WTC11 (cell line): ENCODE measurements at regions not wholly inside any gene's neighbourhood (a gene's known extent, or its start where the extent isn't known, plus 50 kb on each side); places are given as distances from the start of the nearest gene placed in this dataset.

Experiments
- ATAC-seq: fragments of 200-7000 bp; cut with Tn5 transposase; 2 replicates; pipeline ENCODE4 v1.10.0; 2021; ENCODE audit warnings: mild to moderate bottlenecking, moderate library complexity
- CTCF ChIA-PET: fragments of 300-600 bp; sonication (Branson Sonifier 250); formaldehyde crosslinking; loops from one replicate; lab custom pipeline; 2021; ENCODE audit warnings: antibody characterized with exemption; lab: Charles Lee
- POLR2A ChIA-PET: fragments of 350-600 bp; sonication (Branson Sonifier 250); formaldehyde crosslinking; loops from one replicate; lab custom pipeline; 2021; ENCODE audit warnings: antibody characterized with exemption; lab: Charles Lee
- DNase-seq: peaks from one replicate; pipeline ENCODE4 v3.0.0; 2021; ENCODE audit warnings: low spot score
- H3K27ac Mint-ChIP-seq: 2 replicates; pipeline ENCODE4 v1.8.0; 2021; ENCODE audit warnings: mixed read lengths
- H3K27me3 Mint-ChIP-seq: 2 replicates; pipeline ENCODE4 v1.8.0; 2021; ENCODE audit warnings: low read depth, mild to moderate bottlenecking, moderate library complexity, mixed read lengths
- H3K36me3 Mint-ChIP-seq: 2 replicates; pipeline ENCODE4 v1.8.0; 2021; ENCODE audit warnings: mixed read lengths
- H3K4me1 Mint-ChIP-seq: 2 replicates; pipeline ENCODE4 v1.8.0; 2022; ENCODE audit warnings: mixed read lengths
- H3K4me3 Mint-ChIP-seq: 2 replicates; pipeline ENCODE4 v1.8.0; 2021; ENCODE audit warnings: mild to moderate bottlenecking, moderate library complexity, mixed read lengths
- H3K9me3 Mint-ChIP-seq: 2 replicates; pipeline ENCODE4 v1.8.0; 2021; ENCODE audit warnings: mixed read lengths
- CDX4 ChIP-seq: fragments of 250-450 bp; sonication (Bioruptor Pico); IDR thresholded peaks from 2 replicates; pipeline ENCODE4 v1.9.0; 2021; ENCODE audit warnings: moderate library complexity, mild to moderate bottlenecking, inconsistent platforms, borderline replicate concordance
- CREB1 ChIP-seq: sonication (generic); formaldehyde crosslinking; IDR thresholded peaks from 2 replicates; pipeline ENCODE4 v1.8.0; 2023; ENCODE audit warnings: mild to moderate bottlenecking, missing genetic modification reagents
- CTCF ChIP-seq: fragments of 200-600 bp; IDR thresholded peaks from 2 replicates; pipeline ENCODE4 v1.8.0; 2022; ENCODE audit warnings: antibody characterized with exemption
- E2F1 ChIP-seq: sonication (generic); formaldehyde crosslinking; IDR thresholded peaks from 2 replicates; pipeline ENCODE4 v1.8.0; 2022; ENCODE audit warnings: mild to moderate bottlenecking, missing genetic modification reagents
- ELF4 ChIP-seq: sonication (generic); formaldehyde crosslinking; IDR thresholded peaks from 2 replicates; pipeline ENCODE4 v1.8.1; 2022; ENCODE audit warnings: low read depth, mild to moderate bottlenecking, moderate library complexity, missing genetic modification reagents
- ETV6 ChIP-seq: sonication (generic); formaldehyde crosslinking; IDR thresholded peaks from 2 replicates; pipeline ENCODE4 v1.8.1; 2022; ENCODE audit warnings: mild to moderate bottlenecking, missing genetic modification reagents
- FOXP1 ChIP-seq: sonication (generic); formaldehyde crosslinking; IDR thresholded peaks from 2 replicates; pipeline ENCODE4 v1.8.0; 2022; ENCODE audit warnings: missing genetic modification reagents, mild to moderate bottlenecking, moderate library complexity, borderline replicate concordance
- MYBL2 ChIP-seq: sonication (generic); formaldehyde crosslinking; IDR thresholded peaks from 2 replicates; pipeline ENCODE4 v1.8.1; 2023; ENCODE audit warnings: mild to moderate bottlenecking, moderate library complexity, missing genetic modification reagents
- NFATC4 ChIP-seq: fragments of 250-450 bp; sonication (Bioruptor Pico); IDR thresholded peaks from 2 replicates; pipeline ENCODE4 v1.9.0; 2021; ENCODE audit warnings: mild to moderate bottlenecking
- NFE2L1 ChIP-seq: sonication (generic); formaldehyde crosslinking; IDR thresholded peaks from 2 replicates; pipeline ENCODE4 v1.8.1; 2023; ENCODE audit warnings: missing genetic modification reagents
- OVOL2 ChIP-seq: fragments of 250-450 bp; sonication (Bioruptor Pico); IDR thresholded peaks from 2 replicates; pipeline ENCODE4 v1.9.0; 2021; ENCODE audit warnings: mild to moderate bottlenecking, borderline replicate concordance
- SP1 ChIP-seq: sonication (generic); formaldehyde crosslinking; conservative IDR thresholded peaks from 2 replicates; pipeline ENCODE4 v1.8.1; 2022; ENCODE audit warnings: missing genetic modification reagents
- STAT6 ChIP-seq: sonication (generic); formaldehyde crosslinking; conservative IDR thresholded peaks from 2 replicates; pipeline ENCODE4 v1.8.1; 2023; ENCODE audit warnings: mild to moderate bottlenecking, low read depth, missing genetic modification reagents, moderate library complexity
- ZNF317 ChIP-seq: sonication (generic); formaldehyde crosslinking; IDR thresholded peaks from 2 replicates; pipeline ENCODE4 v1.8.1; 2023; ENCODE audit warnings: low read depth, mild to moderate bottlenecking, moderate library complexity, missing genetic modification reagents, borderline replicate concordance
- TF ChIP-seq, protein P1 (sequence below): fragments of 250-450 bp; sonication (Bioruptor Pico); IDR thresholded peaks from 2 replicates; pipeline ENCODE4 v2.1.2; 2022; ENCODE audit warnings: mild to moderate bottlenecking, moderate library complexity
- TF ChIP-seq, protein P2 (sequence below): sonication (generic); formaldehyde crosslinking; IDR thresholded peaks from 2 replicates; pipeline ENCODE4 v1.8.1; 2023; ENCODE audit warnings: mild to moderate bottlenecking, moderate library complexity, missing genetic modification reagents
- TF ChIP-seq, protein P3 (sequence below): sonication (generic); formaldehyde crosslinking; IDR thresholded peaks from 2 replicates; pipeline ENCODE4 v1.8.1; 2023; ENCODE audit warnings: mild to moderate bottlenecking, missing genetic modification reagents, moderate library complexity
- TF ChIP-seq, protein P4 (sequence below): sonication (generic); formaldehyde crosslinking; IDR thresholded peaks from 2 replicates; pipeline ENCODE4 v1.8.0; 2022; ENCODE audit warnings: mild to moderate bottlenecking, missing genetic modification reagents

GRCh38 chr6:6859722-6860121 lies 248.0 kb upstream of the RREB1 start:
- no peaks in the 10 kb centered on the region for H3K36me3 Mint-ChIP-seq
- H3K4me3 Mint-ChIP-seq, result no peak overlapping the region
- H3K9me3 Mint-ChIP-seq, result peaks cover 10% of the 10 kb centered on the region
- DNase-seq (no peak), ATAC-seq (no peak)
- H3K27ac Mint-ChIP-seq, result no peak overlapping the region
- no peaks in the 10 kb centered on the region; the same call in 1 of the 2 replicates for H3K27me3 Mint-ChIP-seq
- CTCF ChIA-PET, result no interaction called here
- H3K4me1 Mint-ChIP-seq, result peaks cover 26% of the 10 kb centered on the region
- TF ChIP-seq FOXP1 (CRISPR knock-in tag), result no peak
- POLR2A ChIA-PET, result no interaction called here

- DNase-seq, result no peak
- Mint-ChIP-seq H3K27me3 (no peaks in the 10 kb centered on the region; the same call in 1 of the 2 replicates), H3K27ac (no peak overlapping the region; the same call in 1 of the 2 replicates), H3K4me1 (peaks cover 26% of the 10 kb centered on the region), H3K9me3 (peaks cover 10% of the 10 kb centered on the region)
- ChIA-PET CTCF (interaction anchor here (0.7 to 1.1 kb wide), 2 partner anchors 164 to 382 kb away, joined by 3 read pairs; no protein-coding TSS in a partner anchor), POLR2A (interaction anchor here (1.1 kb wide), 1 partner anchor 11 kb away, joined by 3 read pairs; no protein-coding TSS in a partner anchor)
- no peak for ATAC-seq
- TF ChIP-seq, protein P1, sequence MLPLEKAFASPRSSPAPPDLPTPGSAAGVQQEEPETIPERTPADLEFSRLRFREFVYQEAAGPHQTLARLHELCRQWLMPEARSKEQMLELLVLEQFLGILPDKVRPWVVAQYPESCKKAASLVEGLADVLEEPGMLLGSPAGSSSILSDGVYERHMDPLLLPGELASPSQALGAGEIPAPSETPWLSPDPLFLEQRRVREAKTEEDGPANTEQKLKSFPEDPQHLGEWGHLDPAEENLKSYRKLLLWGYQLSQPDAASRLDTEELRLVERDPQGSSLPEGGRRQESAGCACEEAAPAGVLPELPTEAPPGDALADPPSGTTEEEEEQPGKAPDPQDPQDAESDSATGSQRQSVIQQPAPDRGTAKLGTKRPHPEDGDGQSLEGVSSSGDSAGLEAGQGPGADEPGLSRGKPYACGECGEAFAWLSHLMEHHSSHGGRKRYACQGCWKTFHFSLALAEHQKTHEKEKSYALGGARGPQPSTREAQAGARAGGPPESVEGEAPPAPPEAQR, result no peak
- TF ChIP-seq CDX4 (no peak), ELF4 (CRISPR knock-in tag) (no peak), NFE2L1 (CRISPR knock-in tag) (no peak)
- TF ChIP-seq, protein P2, sequence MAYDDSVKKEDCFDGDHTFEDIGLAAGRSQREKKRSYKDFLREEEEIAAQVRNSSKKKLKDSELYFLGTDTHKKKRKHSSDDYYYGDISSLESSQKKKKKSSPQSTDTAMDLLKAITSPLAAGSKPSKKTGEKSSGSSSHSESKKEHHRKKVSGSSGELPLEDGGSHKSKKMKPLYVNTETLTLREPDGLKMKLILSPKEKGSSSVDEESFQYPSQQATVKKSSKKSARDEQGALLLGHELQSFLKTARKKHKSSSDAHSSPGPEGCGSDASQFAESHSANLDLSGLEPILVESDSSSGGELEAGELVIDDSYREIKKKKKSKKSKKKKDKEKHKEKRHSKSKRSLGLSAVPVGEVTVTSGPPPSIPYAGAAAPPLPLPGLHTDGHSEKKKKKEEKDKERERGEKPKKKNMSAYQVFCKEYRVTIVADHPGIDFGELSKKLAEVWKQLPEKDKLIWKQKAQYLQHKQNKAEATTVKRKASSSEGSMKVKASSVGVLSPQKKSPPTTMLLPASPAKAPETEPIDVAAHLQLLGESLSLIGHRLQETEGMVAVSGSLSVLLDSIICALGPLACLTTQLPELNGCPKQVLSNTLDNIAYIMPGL, result no peak
- TF ChIP-seq, all 79 proteins: peak for 0
- no peak overlapping the region for H3K4me3 Mint-ChIP-seq
- H3K36me3 Mint-ChIP-seq, result no peaks in the 10 kb centered on the region
Observed at GRCh38 chr6:6860863-6861262, 246.9 kb upstream of the RREB1 start.

GRCh38 chr6:6861351-6861894 lies 246.3 kb upstream of the RREB1 start:
- Mint-ChIP-seq H3K27me3 (no peaks in the 10 kb centered on the region; the same call in 1 of the 2 replicates), H3K36me3 (no peaks in the 10 kb centered on the region), H3K4me3 (no peak overlapping the region), H3K9me3 (peaks cover 10% of the 10 kb centered on the region), H3K4me1 (peaks cover 22% of the 10 kb centered on the region), H3K27ac (no peak overlapping the region)
- CTCF ChIA-PET, result interaction anchor here (0.7 to 1.1 kb wide), 3 partner anchors 103 to 184 kb away, joined by 3 to 4 read pairs (median 3); no protein-coding TSS in a partner anchor
- TF ChIP-seq STAT6 (CRISPR knock-in tag) (no peak), CREB1 (no peak), NFATC4 (no peak), ZNF317 (CRISPR knock-in tag) (no peak), OVOL2 (no peak), E2F1 (CRISPR knock-in tag) (no peak), SP1 (CRISPR knock-in tag) (no peak), ETV6 (CRISPR knock-in tag) (no peak), CTCF (no peak), NFE2L1 (CRISPR knock-in tag) (no peak), MYBL2 (CRISPR knock-in tag) (no peak)
- TF ChIP-seq, protein P3, sequence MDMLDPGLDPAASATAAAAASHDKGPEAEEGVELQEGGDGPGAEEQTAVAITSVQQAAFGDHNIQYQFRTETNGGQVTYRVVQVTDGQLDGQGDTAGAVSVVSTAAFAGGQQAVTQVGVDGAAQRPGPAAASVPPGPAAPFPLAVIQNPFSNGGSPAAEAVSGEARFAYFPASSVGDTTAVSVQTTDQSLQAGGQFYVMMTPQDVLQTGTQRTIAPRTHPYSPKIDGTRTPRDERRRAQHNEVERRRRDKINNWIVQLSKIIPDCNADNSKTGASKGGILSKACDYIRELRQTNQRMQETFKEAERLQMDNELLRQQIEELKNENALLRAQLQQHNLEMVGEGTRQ (CRISPR knock-in tag), result no peak
- TF ChIP-seq, protein P4, sequence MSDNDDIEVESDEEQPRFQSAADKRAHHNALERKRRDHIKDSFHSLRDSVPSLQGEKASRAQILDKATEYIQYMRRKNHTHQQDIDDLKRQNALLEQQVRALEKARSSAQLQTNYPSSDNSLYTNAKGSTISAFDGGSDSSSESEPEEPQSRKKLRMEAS, result no peak
- DNase-seq (no peak), ATAC-seq (no peak)
- POLR2A ChIA-PET, result interaction anchor here (0.7 to 0.8 kb wide), 2 partner anchors 53 to 485 kb away, joined by 3 to 5 read pairs; no protein-coding TSS in a partner anchor
